H1 (cell line): ENCODE measurements at regions not wholly inside any gene's neighbourhood (a gene's known extent, or its start where the extent isn't known, plus 50 kb on each side); places are given as distances from the start of the nearest gene placed in this dataset.

Experiments used
- CTCF ChIA-PET: fragments of 300-600 bp; sonication (Branson Sonifier 250); formaldehyde crosslinking; loops from one replicate; lab custom pipeline; 2021; ENCODE audit not compliant: partially characterized antibody; lab: Charles Lee
- POLR2A ChIA-PET: fragments of 300-600 bp; sonication (Branson Sonifier 250); formaldehyde crosslinking; loops from one replicate; lab custom pipeline; 2021; ENCODE audit warnings: inconsistent platforms; ENCODE audit not compliant: partially characterized antibody; lab: Charles Lee
- DNase-seq, 2 experiments: peaks; one replicate each; pipeline versions ENCODE4 v3.0.0 to v3.0.0-alpha.2; 2010 to 2022; ENCODE audit warnings: low spot score in 2 of 2, low read depth in 1 of 2, mixed read lengths in 1 of 2
- FAIRE-seq: peaks from 2 replicates; lab custom pipeline; 2011; peaks lifted over from hg19 to GRCh38; lab: Jason Lieb, UNC
- H2AFZ ChIP-seq: 2 replicates; pipeline ENCODE4 v1.8.1; 2012; ENCODE audit warnings: low read length, inconsistent platforms
- H2AK5ac ChIP-seq: 2 replicates; pipeline ENCODE4 v1.6.1; 2013; ENCODE audit warnings: low read depth, low read length
- H2BK120ac ChIP-seq: replicated peaks from 2 replicates; pipeline ENCODE3; 2013; ENCODE audit warnings: low read depth, low read length, inconsistent platforms
- H2BK12ac ChIP-seq: 2 replicates; pipeline ENCODE4 v1.6.1; 2013; ENCODE audit warnings: low read depth, low read length
- H2BK15ac ChIP-seq: 2 replicates; pipeline ENCODE4 v1.6.1; 2013; ENCODE audit warnings: low read length
- H2BK20ac ChIP-seq: 2 replicates; pipeline ENCODE4 v1.6.1; 2013; ENCODE audit warnings: low read length
- H2BK5ac ChIP-seq: 2 replicates; pipeline ENCODE4 v1.6.1; 2013; ENCODE audit warnings: low read depth, low read length
- H3K14ac ChIP-seq: 2 replicates; pipeline ENCODE4 v1.6.1; 2013; ENCODE audit warnings: inconsistent platforms; ENCODE audit not compliant: insufficient read length
- H3K18ac ChIP-seq: 2 replicates; pipeline ENCODE4 v1.6.1; 2013; ENCODE audit warnings: low read length; ENCODE audit errors: extremely low read depth
- H3K23ac ChIP-seq: 2 replicates; pipeline ENCODE4 v1.6.1; 2013; ENCODE audit warnings: inconsistent platforms; ENCODE audit not compliant: insufficient read length
- H3K23me2 ChIP-seq: 2 replicates; pipeline ENCODE4 v1.6.1; 2013; ENCODE audit warnings: low read depth, low read length
- H3K27ac ChIP-seq: 2 replicates; pipeline ENCODE4 v1.6.1; 2011; ENCODE audit warnings: low read depth, low read length, inconsistent platforms
- H3K27me3 ChIP-seq, 4 experiments: replicated peaks in 1 of 4; 1 replicate in 1 of 4; 2 replicates in 3 of 4; pipeline versions ENCODE4 v1.6.1 to v1.8.1; 2011 to 2013; ENCODE audit warnings: low read length in 3 of 4, mild to moderate bottlenecking in 3 of 4, inconsistent platforms in 2 of 4, mixed read lengths in 2 of 4, moderate library complexity in 1 of 4; ENCODE audit not compliant: control insufficient read depth in 3 of 4, insufficient read depth in 3 of 4; ENCODE audit errors: extremely low read depth in 1 of 4
- H3K36me3 ChIP-seq, 4 experiments: 2 replicates each; pipeline versions ENCODE4 v1.6.1 to v1.8.1; 2011 to 2013; ENCODE audit warnings: mild to moderate bottlenecking in 4 of 4, low read length in 3 of 4, moderate library complexity in 2 of 4, control low read depth in 1 of 4, inconsistent platforms in 1 of 4; ENCODE audit not compliant: insufficient read depth in 4 of 4, control insufficient read depth in 2 of 4
- H3K4ac ChIP-seq: replicated peaks from 2 replicates; pipeline ENCODE3; 2013; ENCODE audit warnings: low read length, low read depth, mixed read lengths, inconsistent platforms; ENCODE audit not compliant: insufficient read length
- H3K4me1 ChIP-seq, 4 experiments: replicated peaks in 1 of 4; 1 replicate in 1 of 4; 2 replicates in 3 of 4; pipeline versions ENCODE4 v1.6.1 to v1.8.1; 2011 to 2013; ENCODE audit warnings: low read length in 3 of 4, inconsistent platforms in 2 of 4, mixed read lengths in 1 of 4; ENCODE audit not compliant: insufficient read depth in 4 of 4, control insufficient read depth in 3 of 4
- H3K4me2 ChIP-seq, 2 experiments: 2 replicates each; pipeline versions ENCODE4 v1.6.1 to v1.8.1; 2011 to 2013; ENCODE audit warnings: low read depth in 2 of 2, low read length in 2 of 2, control low read depth in 1 of 2, inconsistent platforms in 1 of 2, mild to moderate bottlenecking in 1 of 2; ENCODE audit not compliant: insufficient read depth in 1 of 2
- H3K4me3 ChIP-seq, 4 experiments: fragments of 200-600, 300-600 bp in 1 of 4; sonication (generic), shearing (Covaris generic), sonication (Bioruptor Twin) in 1 of 4; 2 replicates each; pipeline versions ENCODE4 v1.5.1 to v1.8.1; 2011 to 2016; ENCODE audit warnings: low read length in 4 of 4, low read depth in 3 of 4, control low read depth in 2 of 4, inconsistent platforms in 2 of 4, mild to moderate bottlenecking in 2 of 4, mixed read lengths in 1 of 4, moderate library complexity in 1 of 4; ENCODE audit not compliant: insufficient read depth in 2 of 4; ENCODE audit errors: extremely low read depth in 1 of 4
- H3K56ac ChIP-seq: replicated peaks from 2 replicates; pipeline ENCODE3; 2013; ENCODE audit warnings: low read depth, mild to moderate bottlenecking, mixed read lengths, low read length, inconsistent platforms; ENCODE audit not compliant: insufficient read length
- H3K79me1 ChIP-seq: 2 replicates; pipeline ENCODE4 v1.6.1; 2013; ENCODE audit warnings: low read depth, low read length, control low read depth
- H3K79me2 ChIP-seq, 2 experiments: 2 replicates each; pipeline versions ENCODE4 v1.6.1 to v1.8.1; 2012 to 2013; ENCODE audit warnings: low read length in 2 of 2, mild to moderate bottlenecking in 2 of 2, inconsistent platforms in 1 of 2; ENCODE audit not compliant: insufficient read depth in 2 of 2, control insufficient read depth in 1 of 2
- H3K9ac ChIP-seq, 4 experiments: replicated peaks in 1 of 4; 1 replicate in 1 of 4; 2 replicates in 3 of 4; pipeline versions ENCODE4 v1.6.1 to v1.8.1; 2011 to 2013; ENCODE audit warnings: low read depth in 3 of 4, low read length in 3 of 4, control low read depth in 2 of 4, mild to moderate bottlenecking in 2 of 4, moderate library complexity in 2 of 4, inconsistent platforms in 1 of 4; ENCODE audit errors: extremely low read depth in 1 of 4
- H3K9me3 ChIP-seq, 2 experiments: 2 replicates each; pipeline versions ENCODE4 v1.6.1 to v1.8.1; 2012 to 2013; ENCODE audit warnings: mild to moderate bottlenecking in 2 of 2, moderate library complexity in 2 of 2, control low read depth in 1 of 2, inconsistent platforms in 1 of 2, low read depth in 1 of 2, low read length in 1 of 2, mixed read lengths in 1 of 2; ENCODE audit not compliant: insufficient read depth in 2 of 2
- H4K20me1 ChIP-seq, 2 experiments: replicated peaks in 1 of 2; 2 replicates each; pipeline versions ENCODE3 to v1.8.1; 2011 to 2013; ENCODE audit warnings: inconsistent platforms in 2 of 2, low read length in 2 of 2, mild to moderate bottlenecking in 1 of 2; ENCODE audit not compliant: insufficient read depth in 2 of 2, control insufficient read depth in 1 of 2
- H4K5ac ChIP-seq: 2 replicates; pipeline ENCODE4 v1.6.1; 2013; ENCODE audit warnings: low read length, low read depth, mixed read lengths, inconsistent platforms; ENCODE audit not compliant: insufficient read length
- H4K8ac ChIP-seq: 2 replicates; pipeline ENCODE4 v1.8.0; 2013; ENCODE audit warnings: mild to moderate bottlenecking, moderate library complexity, low read length, inconsistent platforms; ENCODE audit not compliant: insufficient read depth; ENCODE audit errors: extremely low read depth
- H4K91ac ChIP-seq: replicated peaks from 2 replicates; pipeline ENCODE3; 2013; ENCODE audit warnings: low read length, mixed read lengths, inconsistent platforms; ENCODE audit not compliant: insufficient read length
- ASH2L ChIP-seq: fragments of 200-600, 300-600 bp; sonication (generic); IDR thresholded peaks from one replicate; pipeline ENCODE4 v1.7.1; 2017; ENCODE audit warnings: low read length
- CTBP2 ChIP-seq: IDR thresholded peaks from 2 replicates; pipeline ENCODE4 v1.7.0; 2011; ENCODE audit warnings: borderline replicate concordance, mild to moderate bottlenecking, moderate library complexity, mixed read lengths, low read length; ENCODE audit not compliant: insufficient read depth, insufficient read length
- EP300 ChIP-seq, 2 experiments: IDR thresholded peaks; 1 replicate in 1 of 2; 2 replicates in 1 of 2; pipeline ENCODE4 v1.6.1; 2011 to 2012; ENCODE audit warnings: low read depth in 2 of 2, low read length in 2 of 2, mild to moderate bottlenecking in 2 of 2, borderline replicate concordance in 1 of 2, inconsistent platforms in 1 of 2, moderate library complexity in 1 of 2
- FOSL1 ChIP-seq: IDR thresholded peaks from 2 replicates; pipeline ENCODE4 v1.6.1; 2011; ENCODE audit warnings: mild to moderate bottlenecking, low read depth, low read length, moderate library complexity; ENCODE audit not compliant: insufficient read depth
- GTF2F1 ChIP-seq: IDR thresholded peaks from 2 replicates; pipeline ENCODE4 v1.6.1; 2012; ENCODE audit warnings: low read depth, low read length, improper control_type of control experiment, borderline replicate concordance
- RBBP5 ChIP-seq: IDR thresholded peaks from 2 replicates; pipeline ENCODE4 v1.7.1; 2012; ENCODE audit warnings: low read depth, mild to moderate bottlenecking, inconsistent platforms, low read length, moderate library complexity, borderline replicate concordance
- SP2 ChIP-seq: IDR thresholded peaks from 2 replicates; pipeline ENCODE4 v1.6.1; 2012; ENCODE audit warnings: mild to moderate bottlenecking, low read length, inconsistent platforms
- SP4 ChIP-seq: IDR thresholded peaks from 2 replicates; pipeline ENCODE4 v1.6.1; 2012; ENCODE audit warnings: low read length, inconsistent platforms
- TCF12 ChIP-seq: IDR thresholded peaks from 2 replicates; pipeline ENCODE4 v1.6.1; 2011; ENCODE audit warnings: low read depth, mild to moderate bottlenecking, low read length
- WGBS, 2 experiments: shearing (Covaris generic) in 1 of 2; methylation state at CpG; one replicate each; pipeline versions ENCODE4 v1.1.6 to v1.1.7; 2013 to 2015; ENCODE audit warnings: low lambda C conversion rate in 2 of 2, mixed read lengths in 2 of 2, inconsistent platforms in 1 of 2, low coverage in 1 of 2, missing lambda C conversion rate in 1 of 2; ENCODE audit not compliant: insufficient replicate concordance in 2 of 2, insufficient coverage in 1 of 2, insufficient read length in 1 of 2; ENCODE audit errors: extremely low coverage in 1 of 2, missing lambda C conversion rate in 1 of 2; 5-methylcytosine and 5-hydroxymethylcytosine counted together

GRCh38 chr5:120164986-120165385, 299.1 kb upstream of the PRR16 start:
- Histone ChIP-seq H3K4me2 (no peak overlapping the region), H3K23ac (no peak overlapping the region), H3K23me2 (0 out of 2 replicates have a peak, but pooled peaks cover 1% of the 10 kb centered on the region), H3K27me3 (no peaks in the 10 kb centered on the region)
- WGBS, 2 experiments, result 94% methylated on average over 1 of the region's 1 CpG; no CpG with 5 or more reads in 1 of the 2 experiments
- TF ChIP-seq RBBP5 (no peak), ASH2L (no peak), GTF2F1 (no peak), EP300 (IDR thresholded peaks at IDR 0.05; ENCODE audit: borderline replicate concordance in 1 of 2, low read depth in 2 of 2, low read length in 2 of 2) (no peak), FOSL1 (no peak), TCF12 (no peak), CTBP2 (no peak), SP2 (no peak), SP4 (no peak)
- TF ChIP-seq, all 59 proteins: peak for 0
- Histone ChIP-seq H4K20me1 (no peaks in the 10 kb centered on the region), H3K9ac (no peak overlapping the region), H3K18ac (no peak overlapping the region), H3K9me3 (no peaks in the 10 kb centered on the region), H3K36me3 (no peaks in the 10 kb centered on the region), H3K4me3 (no peak overlapping the region), H2BK12ac (no peak overlapping the region), H4K5ac (no peak overlapping the region), H3K27ac (no peak overlapping the region), H2BK5ac (no peak overlapping the region), H2BK20ac (no peak overlapping the region), H3K56ac (no peak overlapping the region), H3K4me1 (no peaks in the 10 kb centered on the region), H2BK15ac (no peak overlapping the region), H4K8ac (no peak overlapping the region), H2AK5ac (no peak overlapping the region), H3K79me2 (no peaks in the 10 kb centered on the region), H3K4ac (no peak overlapping the region), H2BK120ac (no peak overlapping the region), H3K14ac (no peak overlapping the region), H4K91ac (no peak overlapping the region), H2AFZ (no peak overlapping the region), H3K79me1 (no peaks in the 10 kb centered on the region)
- FAIRE-seq (no peak), DNase-seq (no peak)
- POLR2A ChIA-PET, result no interaction called here
- CTCF ChIA-PET, result no interaction called here
